Kidney (tissue), 13 donors: ENCODE measurements at regions not wholly inside any gene's neighbourhood (a gene's known extent, or its start where the extent isn't known, plus 50 kb on each side); places are given as distances from the start of the nearest gene placed in this dataset.

Experiments
- DNase-seq, 5 donors: peaks; one replicate each; pipeline ENCODE4 v3.0.0-alpha.2; 2013 to 2020
- FAIRE-seq: peaks from 2 replicates; lab custom pipeline; 2012; peaks lifted over from hg19 to GRCh38; lab: Jason Lieb, UNC
- H3K27ac ChIP-seq, 2 donors: one replicate each; pipeline ENCODE4 v1.7.0; 2013; ENCODE audit warnings: low read depth in 2 of 2, low read length in 2 of 2, inconsistent platforms in 1 of 2
- H3K27me3 ChIP-seq: one replicate; pipeline ENCODE4 v1.7.1; 2013; ENCODE audit warnings: low read length, inconsistent platforms; ENCODE audit not compliant: control insufficient read depth, insufficient read depth
- H3K36me3 ChIP-seq, 3 donors: one replicate each; pipeline versions ENCODE4 v1.7.0 to v1.7.1; 2013; ENCODE audit warnings: low read length in 3 of 3, control low read depth in 1 of 3, inconsistent platforms in 1 of 3; ENCODE audit not compliant: insufficient read depth in 3 of 3, control insufficient read depth in 2 of 3
- H3K4me1 ChIP-seq, 3 donors: one replicate each; pipeline versions ENCODE4 v1.7.0 to v1.7.1; 2013; ENCODE audit warnings: low read length in 3 of 3, inconsistent platforms in 1 of 3, low read depth in 1 of 3; ENCODE audit not compliant: control insufficient read depth in 2 of 3, insufficient read depth in 2 of 3
- H3K4me3 ChIP-seq, 3 donors: one replicate each; pipeline versions ENCODE4 v1.7.0 to v1.8.1; 2013; ENCODE audit warnings: low read length in 3 of 3, control low read depth in 1 of 3, inconsistent platforms in 1 of 3
- H3K9ac ChIP-seq, 3 donors: one replicate each; pipeline versions ENCODE4 v1.7.0 to v1.7.1; 2013; ENCODE audit warnings: low read length in 3 of 3, control low read depth in 1 of 3, inconsistent platforms in 1 of 3
- H3K9me3 ChIP-seq, 3 donors: one replicate each; pipeline versions ENCODE4 v1.7.0 to v1.7.1; 2013; ENCODE audit warnings: low read length in 3 of 3, control low read depth in 1 of 3, inconsistent platforms in 1 of 3; ENCODE audit not compliant: control insufficient read depth in 2 of 3, insufficient read depth in 1 of 3
- intact Hi-C: fragments of 100-400 bp; cut with DNase I; formaldehyde crosslinking; loops from one replicate; pipeline ENCODE4 v1.11.1; 2022
- TF ChIP-seq, protein P1 (sequence below): IDR thresholded peaks from 3 replicates; pipeline ENCODE4 v1.5.1; 2012; ENCODE audit warnings: mild to moderate bottlenecking, moderate library complexity, borderline replicate concordance; ENCODE audit not compliant: insufficient read depth; ENCODE audit errors: extremely low read depth
- donor health status: control.
- donor health status: control.
- donor health status: control.
- donor health status: control.
- donor health status: control.
- donor health status: DM: yes; HTN: yes; CAD: no.
- donor health status: Normal renal cell carcinoma (clear cell type).

DNA sequence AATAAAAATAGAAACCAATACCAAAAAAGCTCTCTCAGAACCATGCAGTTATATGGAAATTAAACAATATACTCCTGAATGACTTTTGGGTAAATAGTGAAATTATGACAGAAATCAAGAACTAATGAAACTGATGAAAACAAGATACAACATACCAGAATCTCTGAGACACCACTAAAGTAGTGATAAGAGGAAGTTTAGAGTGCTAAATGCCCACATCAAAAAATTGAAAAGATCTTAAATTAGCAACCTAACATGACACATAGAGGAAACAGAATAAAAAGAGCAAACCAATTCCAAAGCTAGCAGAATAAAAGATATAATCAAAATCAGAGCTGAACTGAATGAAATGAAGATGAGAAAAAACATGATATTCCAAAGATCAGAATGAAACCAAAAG, 430.9 kb downstream of the LTN1 start:
- Histone ChIP-seq H3K4me1 (no peaks in the 10 kb centered on the region), H3K9ac (no peak overlapping the region), H3K27me3 (no peaks in the 10 kb centered on the region), H3K36me3 (no peaks in the 10 kb centered on the region), H3K4me3 (no peak overlapping the region), H3K9me3 (peaks cover 0 to 7% (median 2%) of the 10 kb centered on the region in 3 donors), H3K27ac (no peak overlapping the region)
- intact Hi-C loops, result no loop called here
- FAIRE-seq, result no peak
- DNase-seq, result no peak
- TF ChIP-seq, protein P1, sequence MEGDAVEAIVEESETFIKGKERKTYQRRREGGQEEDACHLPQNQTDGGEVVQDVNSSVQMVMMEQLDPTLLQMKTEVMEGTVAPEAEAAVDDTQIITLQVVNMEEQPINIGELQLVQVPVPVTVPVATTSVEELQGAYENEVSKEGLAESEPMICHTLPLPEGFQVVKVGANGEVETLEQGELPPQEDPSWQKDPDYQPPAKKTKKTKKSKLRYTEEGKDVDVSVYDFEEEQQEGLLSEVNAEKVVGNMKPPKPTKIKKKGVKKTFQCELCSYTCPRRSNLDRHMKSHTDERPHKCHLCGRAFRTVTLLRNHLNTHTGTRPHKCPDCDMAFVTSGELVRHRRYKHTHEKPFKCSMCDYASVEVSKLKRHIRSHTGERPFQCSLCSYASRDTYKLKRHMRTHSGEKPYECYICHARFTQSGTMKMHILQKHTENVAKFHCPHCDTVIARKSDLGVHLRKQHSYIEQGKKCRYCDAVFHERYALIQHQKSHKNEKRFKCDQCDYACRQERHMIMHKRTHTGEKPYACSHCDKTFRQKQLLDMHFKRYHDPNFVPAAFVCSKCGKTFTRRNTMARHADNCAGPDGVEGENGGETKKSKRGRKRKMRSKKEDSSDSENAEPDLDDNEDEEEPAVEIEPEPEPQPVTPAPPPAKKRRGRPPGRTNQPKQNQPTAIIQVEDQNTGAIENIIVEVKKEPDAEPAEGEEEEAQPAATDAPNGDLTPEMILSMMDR, result no peak

DNA sequence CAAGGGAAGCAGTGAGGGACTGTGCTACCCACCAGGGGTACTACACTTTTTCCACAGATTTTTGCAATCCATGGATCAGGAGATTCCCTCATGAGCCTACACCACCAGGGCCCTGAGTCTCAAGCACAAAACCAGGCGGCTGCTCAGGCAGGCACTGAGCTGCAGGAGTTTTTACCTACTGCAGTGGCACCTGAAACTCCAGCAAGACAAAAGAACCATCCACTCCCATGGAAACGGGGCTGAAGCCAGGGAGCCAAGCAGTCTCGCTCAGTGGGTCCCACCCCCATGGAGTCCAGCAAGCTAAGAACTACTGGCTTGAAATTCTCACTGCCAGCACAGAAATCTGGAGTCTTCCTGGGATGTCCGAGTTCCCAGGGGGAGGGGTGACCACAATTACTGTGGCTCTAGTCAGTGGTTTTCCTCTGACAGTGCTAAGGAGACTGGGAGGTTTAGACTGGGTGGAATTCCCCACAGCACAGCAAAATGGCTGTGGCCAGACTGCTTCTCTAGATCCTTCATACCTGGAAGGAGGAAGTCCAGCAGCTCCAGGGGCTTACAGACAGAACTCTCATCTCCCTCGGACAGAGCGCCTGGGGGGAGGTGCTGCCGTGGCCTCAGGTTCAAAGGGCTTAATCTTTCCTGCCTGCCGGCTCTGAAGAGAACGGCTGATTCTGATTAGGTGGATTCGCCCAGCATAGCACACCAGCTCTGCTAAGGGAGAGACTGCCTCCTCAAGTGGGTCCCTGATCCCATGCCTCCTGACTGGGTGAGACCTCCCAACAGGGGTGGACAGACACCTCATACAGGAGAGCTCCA, 437.8 kb downstream of the LTN1 start:
- TF ChIP-seq, protein P1, result no peak
- H3K27me3 ChIP-seq, result no peaks in the 10 kb centered on the region
- H3K27ac ChIP-seq, result no peak overlapping the region
- no peaks in the 10 kb centered on the region for H3K36me3 ChIP-seq
- no peaks in the 10 kb centered on the region for H3K4me1 ChIP-seq
- H3K9ac ChIP-seq, result no peak overlapping the region
- FAIRE-seq, result no peak
- no peak for DNase-seq
- H3K9me3 ChIP-seq, result no peaks in the 10 kb centered on the region
- no peak overlapping the region for H3K4me3 ChIP-seq
- intact Hi-C loops, result no loop called here

DNA sequence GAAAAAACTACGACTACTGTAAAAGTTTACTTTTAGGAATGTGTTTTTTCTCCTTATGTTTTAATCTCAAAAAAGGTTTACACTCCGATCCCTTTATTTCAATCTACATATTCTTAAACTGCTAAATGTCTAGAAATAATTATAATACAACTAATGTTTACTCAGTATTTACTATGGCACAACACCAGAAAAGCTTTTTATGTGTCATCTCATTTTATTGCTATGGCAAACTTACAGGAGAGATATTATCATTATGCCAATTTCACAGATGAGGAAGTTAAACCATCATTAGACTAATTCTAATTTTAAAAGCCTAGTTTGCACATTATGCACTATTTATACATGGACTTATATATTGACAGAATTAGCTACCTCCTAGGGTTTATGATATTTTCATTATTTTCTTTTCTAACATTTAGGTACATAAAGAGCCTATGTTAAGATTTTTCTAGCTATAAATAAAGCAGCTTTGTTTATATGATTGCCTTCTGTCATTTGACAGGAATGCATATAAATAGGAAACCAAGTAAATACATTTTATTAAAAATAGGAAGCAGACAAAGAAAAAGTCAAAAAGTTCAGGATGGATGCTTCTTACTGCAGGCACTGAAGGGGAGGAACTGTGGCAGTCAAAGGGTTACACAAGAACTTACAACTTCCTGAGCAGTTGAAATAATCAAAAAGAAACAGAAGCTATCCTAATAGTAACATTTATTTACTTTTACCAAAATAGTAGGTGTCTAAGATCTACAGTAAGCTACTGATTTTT, 442.4 kb downstream of the LTN1 start:
- H3K9me3 ChIP-seq, result no peaks in the 10 kb centered on the region
- H3K4me3 ChIP-seq, result no peak overlapping the region
- no peak overlapping the region for H3K9ac ChIP-seq
- no peaks in the 10 kb centered on the region for H3K4me1 ChIP-seq
- DNase-seq (no peak), FAIRE-seq (no peak)
- intact Hi-C loops, result no loop called here
- TF ChIP-seq, protein P1, result no peak
- H3K27ac ChIP-seq, result no peak overlapping the region
- H3K36me3 ChIP-seq, result no peaks in the 10 kb centered on the region
- H3K27me3 ChIP-seq, result no peaks in the 10 kb centered on the region
